ENCODE measurements at regions not wholly inside any gene's neighbourhood (a gene's known extent, or its start where the extent isn't known, plus 50 kb on each side); places are given as distances from the start of the nearest gene placed in this dataset.

- no TSS peak for BruUV-seq (replicated peaks)
Measured at GRCh38 chr9:91114450-91114849, 247.3 kb downstream of the AUH start.

DNA sequence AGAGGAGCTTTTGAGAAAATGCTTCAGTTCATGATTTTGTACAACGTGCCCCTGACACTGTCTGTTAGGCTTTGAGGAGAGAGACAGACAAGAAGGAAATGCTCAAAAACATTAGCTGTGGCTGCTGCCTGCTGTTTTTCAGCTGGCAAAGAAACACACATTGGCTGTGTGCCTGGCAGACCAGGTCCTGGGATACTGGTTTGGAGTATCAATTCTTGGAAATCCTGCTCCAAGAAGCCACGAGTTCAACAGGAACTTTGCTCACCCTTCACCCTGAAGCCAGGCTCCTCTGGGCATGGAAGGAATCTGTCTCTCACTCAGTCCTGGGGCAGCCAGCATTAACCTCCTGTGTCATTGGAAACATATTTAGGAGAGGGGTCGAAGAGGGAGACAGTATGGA, 245.5 kb downstream of the AUH start:
- no TSS peak for BruUV-seq (replicated peaks)
- H3K36me3 ChIP-seq (ENCODE audit: control insufficient read depth in 2 of 2, extremely low read depth in 1 of 2, insufficient read depth in 2 of 2, low read length in 2 of 2), result no peaks in the 10 kb centered on the region
- intact Hi-C loops (cut with micrococcal nuclease), result loop anchor here (5.0 kb wide), 1 partner anchor 54 kb away; no protein-coding TSS in a partner anchor
- POLR2A ChIA-PET, result no interaction called here
- H3K27me3 ChIP-seq (ENCODE audit: control insufficient read depth in 2 of 2, insufficient read depth in 2 of 2, low read length in 2 of 2), result peaks cover 5% of the 10 kb centered on the region in 2 experiments
- TF ChIP-seq EZH2 (IDR thresholded peaks at IDR 0.05; ENCODE audit: borderline replicate concordance, low read depth, low read length, severe bottlenecking) (no peak), MAX (IDR thresholded peaks at IDR 0.05; ENCODE audit: insufficient read depth, insufficient read length) (no peak), MYC (IDR thresholded peaks at IDR 0.05; ENCODE audit: low read depth, low read length) (no peak), GATA2 (IDR thresholded peaks at IDR 0.05; ENCODE audit: insufficient read depth, insufficient read length, low read depth, low read length) (no peak), JUN (IDR thresholded peaks at IDR 0.05; ENCODE audit: borderline replicate concordance, insufficient read depth, insufficient read length, low read depth) (no peak), POLR2A (IDR thresholded peaks at IDR 0.05; ENCODE audit: low read depth, low read length) (no peak), CTCF (IDR thresholded peaks at IDR 0.05; ENCODE audit: extremely low read depth in 1 of 2, insufficient read depth in 1 of 2, low read depth in 1 of 2, low read length in 2 of 2) (no peak), FOS (IDR thresholded peaks at IDR 0.05; ENCODE audit: borderline replicate concordance, insufficient read depth, low read length) (no peak)
- H3K9me3 ChIP-seq (replicated peaks; ENCODE audit: control insufficient read depth, insufficient read depth, low read length), result no peaks in the 10 kb centered on the region
- peaks cover 2% of the 10 kb centered on the region for H3K4me1 ChIP-seq (ENCODE audit: control insufficient read depth, extremely low read depth, insufficient read depth, low read length)
- dilution Hi-C loops (cut with MboI; ENCODE audit: extremely low pct_ligation_motif_present, low sequenced_read_pairs), result no loop called here
- H3K79me2 ChIP-seq (ENCODE audit: control insufficient read depth, insufficient read depth, low read length), result no peaks in the 10 kb centered on the region
- no peaks in the 10 kb centered on the region for H3K9me1 ChIP-seq (replicated peaks; ENCODE audit: control insufficient read depth, extremely low read depth, insufficient read depth, low read length)
- no peak overlapping the region for H3K9ac ChIP-seq (replicated peaks; ENCODE audit: extremely low read depth, insufficient read depth, low read length)
- H3K27ac ChIP-seq (ENCODE audit: insufficient read depth, low read depth, low read length), result no peak overlapping the region
- no peak for DNase-seq (ENCODE audit: low read depth, low spot score)
- CTCF ChIA-PET, result no interaction called here
- no peak overlapping the region for H3K4me3 ChIP-seq (replicated peaks in 1 of 3; ENCODE audit: insufficient read depth in 1 of 3, low read depth in 1 of 3, low read length in 3 of 3)
- H3K4me2 ChIP-seq (ENCODE audit: insufficient read depth, low read length), result no peak overlapping the region
- FAIRE-seq, result no peak
- no peak overlapping the region for H2AFZ ChIP-seq (ENCODE audit: low read depth, low read length)
- H4K20me1 ChIP-seq (replicated peaks; ENCODE audit: control insufficient read depth, extremely low read depth, insufficient read depth, low read length), result no peaks in the 10 kb centered on the region

More at GRCh38 chr9:91114450-91114849, 247.3 kb downstream of the AUH start:
- H3K9me1 ChIP-seq (replicated peaks; ENCODE audit: control insufficient read depth, extremely low read depth, insufficient read depth, low read length), result no peaks in the 10 kb centered on the region
- no peak for FAIRE-seq
- intact Hi-C loops (cut with micrococcal nuclease) (no loop called here), dilution Hi-C loops (cut with MboI; ENCODE audit: extremely low pct_ligation_motif_present, low sequenced_read_pairs) (no loop called here)
- peaks cover 5% of the 10 kb centered on the region in 2 experiments for H3K27me3 ChIP-seq (ENCODE audit: control insufficient read depth in 2 of 2, insufficient read depth in 2 of 2, low read length in 2 of 2)
- no peaks in the 10 kb centered on the region for H3K36me3 ChIP-seq (ENCODE audit: control insufficient read depth in 2 of 2, extremely low read depth in 1 of 2, insufficient read depth in 2 of 2, low read length in 2 of 2)
- H3K4me1 ChIP-seq (ENCODE audit: control insufficient read depth, extremely low read depth, insufficient read depth, low read length), result peaks cover 2% of the 10 kb centered on the region
- H2AFZ ChIP-seq (ENCODE audit: low read depth, low read length), result no peak overlapping the region
- no peak overlapping the region for H3K4me3 ChIP-seq (replicated peaks in 1 of 3; ENCODE audit: insufficient read depth in 1 of 3, low read depth in 1 of 3, low read length in 3 of 3)
- no peaks in the 10 kb centered on the region for H3K79me2 ChIP-seq (ENCODE audit: control insufficient read depth, insufficient read depth, low read length)
- H4K20me1 ChIP-seq (replicated peaks; ENCODE audit: control insufficient read depth, extremely low read depth, insufficient read depth, low read length), result no peaks in the 10 kb centered on the region
- H3K27ac ChIP-seq (ENCODE audit: insufficient read depth, low read depth, low read length), result no peak overlapping the region
- H3K9ac ChIP-seq (replicated peaks; ENCODE audit: extremely low read depth, insufficient read depth, low read length), result no peak overlapping the region
- ChIA-PET POLR2A (no interaction called here), CTCF (no interaction called here)
- TF ChIP-seq MYC (IDR thresholded peaks at IDR 0.05; ENCODE audit: low read depth, low read length), result no peak
- no peaks in the 10 kb centered on the region for H3K9me3 ChIP-seq (replicated peaks; ENCODE audit: control insufficient read depth, insufficient read depth, low read length)
- DNase-seq (ENCODE audit: low read depth, low spot score), result no peak
- no peak overlapping the region for H3K4me2 ChIP-seq (ENCODE audit: insufficient read depth, low read length)
